GM21825 (cell line): ENCODE measurements at regions not wholly inside any gene's neighbourhood (a gene's known extent, or its start where the extent isn't known, plus 50 kb on each side); places are given as distances from the start of the nearest gene placed in this dataset.
A peak's percentile ranks its signal among the peaks of the same experiment; 100 is the strongest.
"Not testable (repeated sequence)": the region's sequence is repeated elsewhere in the genome, so short reads cannot be mapped to it uniquely, and the experiment has no call there.

Experiments
- ATAC-seq: cut with Tn5 transposase; IDR thresholded peaks from one replicate; pipeline ENCODE4 v1.9.1; 2021; ENCODE audit warnings: mild to moderate bottlenecking, moderate library complexity; ENCODE audit not compliant: unreplicated experiment

DNA sequence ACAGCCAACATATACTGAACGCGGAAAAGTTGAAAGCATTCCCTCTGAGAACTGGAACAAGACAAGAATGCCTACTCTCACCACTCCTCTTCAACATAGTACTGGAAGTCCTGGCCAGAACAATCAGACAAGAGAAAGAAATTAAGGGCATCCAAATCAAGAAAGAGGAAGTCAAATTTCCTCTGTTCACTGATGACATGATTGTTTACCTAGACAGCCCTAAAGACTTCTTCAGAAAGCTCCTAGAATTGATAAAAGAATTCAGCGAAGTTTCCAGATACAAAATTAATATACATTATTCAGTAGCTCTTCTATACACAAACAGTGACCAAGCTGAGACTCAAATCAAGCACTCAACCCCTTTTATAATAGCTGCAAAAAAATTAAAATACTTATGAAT lies 491.8 kb upstream of the POT1 start:
- ATAC-seq = not testable (repeated sequence)

GRCh38 chr7:125412890-125413665 lies 483.5 kb upstream of the POT1 start:
- ATAC-seq = no peak

- ATAC-seq = no peak
Measured at GRCh38 chr7:125409921-125410320, 480.3 kb upstream of the POT1 start.

DNA sequence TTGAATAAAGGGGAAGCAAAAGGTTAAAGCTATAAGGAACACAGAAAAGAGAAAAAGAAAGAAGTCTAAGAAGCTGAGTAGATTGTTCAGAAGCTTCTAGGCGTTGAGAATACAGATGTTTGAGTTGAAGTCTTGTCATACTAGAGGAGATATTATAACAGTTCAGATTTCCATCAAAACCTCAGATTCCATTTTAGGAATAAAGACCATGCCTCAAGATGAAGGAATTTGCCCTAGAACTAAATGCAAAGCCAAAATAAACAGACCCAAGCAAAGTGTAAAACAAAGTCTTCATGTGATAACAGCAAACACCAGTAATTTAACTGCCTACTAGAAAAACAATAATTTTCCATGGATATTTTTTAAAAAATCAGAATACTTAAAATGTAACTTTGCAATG lies 476.5 kb upstream of the POT1 start:
- ATAC-seq = no peak

GRCh38 chr7:125399408-125399807 lies 469.8 kb upstream of the POT1 start:
- no peak for ATAC-seq

- no peak for ATAC-seq
Measured at GRCh38 chr7:125396466-125397151, 467.0 kb upstream of the POT1 start.

DNA sequence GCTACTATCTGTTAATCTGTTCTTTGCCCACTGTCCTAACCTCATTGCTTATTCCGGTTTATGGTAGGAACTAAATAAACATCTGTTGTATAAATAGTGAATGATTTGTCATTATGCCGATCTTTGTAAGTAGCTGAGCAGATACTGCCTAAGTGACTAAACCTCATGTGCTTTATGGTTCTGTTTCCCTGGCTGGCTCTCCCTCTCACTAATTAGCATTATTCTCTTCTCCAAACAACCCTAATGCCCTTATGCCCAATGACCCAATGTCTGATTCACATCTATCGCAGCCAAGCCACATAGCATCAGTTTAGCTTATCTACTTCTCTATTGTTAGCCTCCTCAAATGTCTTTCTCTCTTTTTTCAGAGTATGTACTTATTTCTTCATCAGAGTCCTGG lies 462.3 kb upstream of the POT1 start:
- no peak for ATAC-seq

DNA sequence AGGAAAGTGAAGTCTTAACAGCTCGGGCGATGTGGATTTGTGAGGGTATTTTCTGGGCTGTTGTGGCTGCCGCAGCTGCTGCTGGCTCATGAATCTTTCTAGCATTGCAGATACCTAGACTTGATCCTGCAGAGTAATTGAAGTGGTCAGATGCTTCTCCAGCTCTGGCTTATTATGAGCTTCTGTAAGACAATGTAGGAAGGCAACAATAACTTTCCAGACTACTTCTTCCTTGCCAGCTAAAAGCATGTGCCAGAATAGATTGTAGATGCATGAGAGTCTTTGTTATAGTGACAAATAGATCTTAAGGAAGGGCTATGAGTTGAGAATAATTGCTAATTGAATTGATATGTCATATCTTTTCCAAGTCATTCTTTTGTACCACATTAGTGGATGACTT lies 461.4 kb upstream of the POT1 start:
- no peak for ATAC-seq

- ATAC-seq = no peak
Measured at GRCh38 chr7:125386211-125386610, 456.6 kb upstream of the POT1 start.

GRCh38 chr7:125383324-125383723 lies 453.7 kb upstream of the POT1 start:
- ATAC-seq = no peak

GRCh38 chr7:125382401-125382800 lies 452.8 kb upstream of the POT1 start:
- no peak for ATAC-seq

DNA sequence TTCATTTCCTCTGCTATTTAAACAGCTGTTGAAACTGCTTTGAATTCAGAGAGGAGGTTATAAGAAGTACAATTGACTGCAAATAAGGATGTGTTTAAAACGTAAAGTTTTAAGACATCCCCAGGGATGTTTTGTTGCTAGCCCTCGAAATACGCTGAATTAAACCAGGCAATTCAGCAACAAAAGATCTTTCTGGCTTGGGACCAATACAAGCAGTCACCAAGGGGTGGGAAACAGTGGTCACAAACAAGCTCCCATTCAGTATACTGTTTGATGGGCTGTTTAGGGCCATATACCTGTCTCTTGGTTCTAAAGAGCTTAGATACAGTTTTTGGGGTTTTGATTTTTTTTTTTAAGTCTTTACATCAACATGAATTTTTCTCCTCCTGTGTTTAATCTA lies 446.3 kb upstream of the POT1 start:
- no peak for ATAC-seq

DNA sequence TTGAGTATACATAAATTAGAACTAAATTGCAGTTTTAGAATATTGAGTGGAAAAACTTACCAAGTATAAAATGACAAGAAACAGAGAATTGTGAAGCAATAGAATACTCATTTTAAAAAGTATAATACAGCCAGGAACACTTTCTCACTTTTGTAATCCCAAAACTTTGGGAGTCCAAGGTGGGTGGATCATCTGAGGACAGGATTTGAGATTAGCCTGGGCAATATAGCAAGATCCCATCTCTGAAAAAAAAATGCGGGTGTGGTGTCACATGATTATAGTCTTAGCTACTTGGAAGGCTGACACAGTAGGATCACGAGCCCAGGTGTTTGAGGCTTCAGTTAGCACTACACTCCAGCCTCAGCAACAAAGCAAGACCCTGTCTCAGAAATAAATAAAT lies 440.9 kb upstream of the POT1 start:
- no peak for ATAC-seq

- no peak for ATAC-seq
Measured at GRCh38 chr7:125363873-125364272, 434.2 kb upstream of the POT1 start.

DNA sequence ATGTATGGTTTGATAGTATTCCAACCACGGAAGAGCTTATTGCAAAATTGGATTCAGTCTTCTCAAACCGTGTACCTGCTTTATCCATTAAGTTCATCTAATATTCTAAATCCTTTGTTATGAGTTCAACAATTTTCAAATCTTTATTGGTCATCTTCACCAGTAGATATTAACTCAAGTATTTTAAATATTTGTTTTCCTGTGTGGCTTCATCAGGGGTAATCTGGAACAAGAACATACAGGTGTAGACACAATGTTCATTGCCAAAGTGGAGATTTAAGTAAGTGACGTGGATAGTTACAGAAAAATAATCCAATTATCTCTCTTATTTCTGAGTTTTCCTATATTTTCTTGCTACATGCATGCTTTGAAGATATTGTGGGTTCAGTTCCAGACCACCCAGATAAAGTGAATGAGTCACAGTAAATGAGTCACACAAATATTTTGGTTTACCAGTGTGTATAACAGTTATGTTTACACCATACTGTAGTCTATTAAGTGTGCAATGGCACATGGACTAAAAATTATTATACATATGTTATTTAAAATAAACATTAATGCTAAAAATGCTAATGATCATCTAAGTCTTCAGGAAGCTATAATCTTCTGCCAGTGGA lies 429.0 kb upstream of the POT1 start:
- ATAC-seq = no peak

DNA sequence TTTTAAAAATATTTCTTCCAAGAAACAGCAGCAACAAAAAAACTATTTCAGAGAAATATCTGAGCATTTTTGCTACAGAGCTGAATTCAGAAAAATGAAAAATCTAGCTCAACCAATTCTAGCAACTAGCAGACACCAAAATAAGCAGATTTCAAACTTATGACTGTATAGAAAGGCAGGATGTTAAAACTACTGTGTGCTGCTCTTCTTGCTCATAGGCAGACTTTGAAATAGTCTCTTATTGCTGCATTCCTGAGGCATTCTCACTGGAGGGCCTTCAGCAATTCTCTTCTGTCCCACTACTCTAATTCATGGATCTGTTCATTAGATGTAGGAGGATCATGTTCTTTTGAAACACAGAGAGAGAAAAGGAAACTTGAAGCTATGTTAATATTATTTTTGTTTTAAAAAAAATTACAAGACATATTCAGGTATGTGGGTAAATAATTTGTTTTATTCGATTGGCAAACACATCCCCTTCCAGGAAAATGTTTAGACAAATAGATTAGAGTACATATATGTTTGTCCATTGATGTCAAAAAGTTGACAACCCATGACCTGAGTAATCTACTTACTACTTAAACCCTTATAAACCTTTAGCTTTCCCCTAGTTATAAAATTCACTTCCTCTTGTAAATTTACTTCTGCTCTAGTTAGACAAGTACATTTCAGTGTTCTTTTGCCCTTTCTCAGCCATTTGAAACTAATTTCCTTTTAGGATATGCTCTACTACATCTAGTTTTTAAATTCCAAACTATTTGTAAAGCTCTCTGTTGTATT lies 428.2 kb upstream of the POT1 start:
- ATAC-seq = no peak

DNA sequence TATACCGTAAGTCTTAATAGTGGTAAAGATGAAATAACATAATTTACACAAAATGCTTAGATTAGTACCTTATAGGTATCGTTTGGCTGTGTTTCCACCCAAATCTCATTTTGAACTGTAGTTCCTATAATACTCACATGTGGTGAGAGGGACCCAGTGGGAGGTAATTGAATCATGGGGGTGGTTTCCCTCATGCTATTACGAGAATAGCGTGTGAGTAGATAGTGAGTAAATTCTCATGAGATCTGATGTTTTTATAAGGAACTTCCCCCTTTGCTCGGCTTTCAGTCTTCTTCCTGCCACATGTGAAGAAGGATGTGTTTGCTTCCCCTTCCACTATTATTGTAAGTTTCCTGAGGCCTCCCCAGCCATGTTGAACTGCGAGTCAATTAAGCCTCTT lies 426.3 kb upstream of the POT1 start:
- ATAC-seq = peak; percentile 80

DNA sequence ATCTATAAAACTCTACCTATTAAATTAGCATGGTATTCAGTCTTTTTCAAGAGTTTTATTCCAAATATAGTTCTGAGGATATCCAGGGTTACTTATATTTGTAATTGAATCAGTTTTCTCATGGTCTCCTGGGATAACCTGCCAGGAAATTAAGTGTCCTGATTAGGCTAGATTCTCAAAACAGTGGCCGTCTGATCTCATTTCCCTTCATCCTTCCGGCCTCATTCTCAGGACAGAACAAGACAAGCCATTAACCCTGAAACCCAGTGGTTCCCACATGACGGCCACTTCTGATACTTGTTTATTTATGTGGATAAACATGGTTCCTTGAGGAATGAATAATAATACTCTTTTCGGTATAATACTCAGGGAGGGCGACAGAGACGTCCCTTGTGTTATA lies 417.6 kb upstream of the POT1 start:
- ATAC-seq = no peak

GRCh38 chr7:125338110-125338509 lies 408.5 kb upstream of the POT1 start:
- ATAC-seq = no peak

DNA sequence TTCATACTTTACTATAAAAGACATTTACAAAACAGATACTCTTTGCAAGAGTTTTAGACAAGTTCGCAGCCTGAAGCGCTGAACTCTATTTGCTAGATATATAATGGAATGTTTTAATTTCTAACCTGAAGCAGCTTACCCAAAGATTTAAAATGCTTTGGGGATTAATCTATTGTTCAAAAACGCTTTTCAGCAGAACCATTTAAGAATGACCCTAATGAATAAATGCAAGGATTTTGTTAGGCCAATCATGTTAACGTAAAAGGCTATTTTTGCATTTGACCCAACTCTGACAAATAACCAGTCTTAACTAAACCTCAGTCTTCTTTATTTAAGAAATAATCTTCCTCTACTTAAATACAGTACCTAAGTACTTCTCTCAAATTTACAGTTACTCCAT lies 406.7 kb upstream of the POT1 start:
- ATAC-seq = no peak

DNA sequence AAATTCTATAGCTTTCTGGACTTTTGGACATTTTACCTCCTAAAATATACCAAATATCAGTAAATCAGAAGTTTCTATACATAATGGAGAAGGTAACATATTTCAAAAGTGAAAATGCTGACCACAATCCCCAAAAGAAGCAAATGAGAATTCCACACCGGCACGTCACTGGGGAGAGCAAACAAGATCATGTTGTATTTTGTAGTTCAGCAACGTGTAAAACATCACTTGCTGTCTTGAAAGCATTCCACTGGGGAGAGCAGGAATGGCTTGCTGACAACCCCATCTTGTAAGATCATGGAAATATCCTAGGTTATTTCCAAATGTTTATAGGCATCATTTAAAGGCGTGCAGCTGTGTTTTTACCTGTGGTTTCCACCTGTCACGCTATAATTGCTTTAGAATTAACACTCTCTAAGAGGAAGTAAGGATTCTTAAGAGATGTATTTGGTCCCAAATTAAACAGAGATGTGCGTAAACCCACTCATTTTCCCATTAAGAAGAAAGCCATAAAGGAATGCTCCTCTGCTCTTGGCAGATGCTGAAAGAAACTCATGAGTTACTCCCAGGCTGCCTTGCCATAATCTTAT lies 397.1 kb upstream of the POT1 start:
- no peak for ATAC-seq
